ENCODE measurements at regions not wholly inside any gene's neighbourhood (a gene's known extent, or its start where the extent isn't known, plus 50 kb on each side); places are given as distances from the start of the nearest gene placed in this dataset.

GRCh38 chr5:1732238-1732941, 67.2 kb downstream of the MRPL36 start:
- no peak for TF ChIP-seq CTCF (IDR thresholded peaks at IDR 0.05)
- TF ChIP-seq POLR2AphosphoS5 (IDR thresholded peaks at IDR 0.05): no peak
- no peak for TF ChIP-seq POLR2A (IDR thresholded peaks at IDR 0.05)
- TF ChIP-seq EP300 (IDR thresholded peaks at IDR 0.05): no peak
